ENCODE measurements at regions not wholly inside any gene's neighbourhood (a gene's known extent, or its start where the extent isn't known, plus 50 kb on each side); places are given as distances from the start of the nearest gene placed in this dataset.

GRCh38 chr3:177448987-177449359 is 251.7 kb upstream of the TBL1XR1 start (continued):
- TF ChIP-seq, protein P1, sequence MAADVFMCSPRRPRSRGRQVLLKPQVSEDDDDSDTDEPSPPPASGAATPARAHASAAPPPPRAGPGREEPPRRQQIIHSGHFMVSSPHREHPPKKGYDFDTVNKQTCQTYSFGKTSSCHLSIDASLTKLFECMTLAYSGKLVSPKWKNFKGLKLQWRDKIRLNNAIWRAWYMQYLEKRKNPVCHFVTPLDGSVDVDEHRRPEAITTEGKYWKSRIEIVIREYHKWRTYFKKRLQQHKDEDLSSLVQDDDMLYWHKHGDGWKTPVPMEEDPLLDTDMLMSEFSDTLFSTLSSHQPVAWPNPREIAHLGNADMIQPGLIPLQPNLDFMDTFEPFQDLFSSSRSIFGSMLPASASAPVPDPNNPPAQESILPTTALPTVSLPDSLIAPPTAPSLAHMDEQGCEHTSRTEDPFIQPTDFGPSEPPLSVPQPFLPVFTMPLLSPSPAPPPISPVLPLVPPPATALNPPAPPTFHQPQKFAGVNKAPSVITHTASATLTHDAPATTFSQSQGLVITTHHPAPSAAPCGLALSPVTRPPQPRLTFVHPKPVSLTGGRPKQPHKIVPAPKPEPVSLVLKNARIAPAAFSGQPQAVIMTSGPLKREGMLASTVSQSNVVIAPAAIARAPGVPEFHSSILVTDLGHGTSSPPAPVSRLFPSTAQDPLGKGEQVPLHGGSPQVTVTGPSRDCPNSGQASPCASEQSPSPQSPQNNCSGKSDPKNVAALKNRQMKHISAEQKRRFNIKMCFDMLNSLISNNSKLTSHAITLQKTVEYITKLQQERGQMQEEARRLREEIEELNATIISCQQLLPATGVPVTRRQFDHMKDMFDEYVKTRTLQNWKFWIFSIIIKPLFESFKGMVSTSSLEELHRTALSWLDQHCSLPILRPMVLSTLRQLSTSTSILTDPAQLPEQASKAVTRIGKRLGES (CRISPR knock-in tag; IDR thresholded peaks at IDR 0.05; ENCODE audit: borderline replicate concordance), result no peak
- TF ChIP-seq ZNF230 (CRISPR knock-in tag; IDR thresholded peaks at IDR 0.05), result no peak
- TF ChIP-seq, protein P2, sequence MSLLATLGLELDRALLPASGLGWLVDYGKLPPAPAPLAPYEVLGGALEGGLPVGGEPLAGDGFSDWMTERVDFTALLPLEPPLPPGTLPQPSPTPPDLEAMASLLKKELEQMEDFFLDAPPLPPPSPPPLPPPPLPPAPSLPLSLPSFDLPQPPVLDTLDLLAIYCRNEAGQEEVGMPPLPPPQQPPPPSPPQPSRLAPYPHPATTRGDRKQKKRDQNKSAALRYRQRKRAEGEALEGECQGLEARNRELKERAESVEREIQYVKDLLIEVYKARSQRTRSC (CRISPR knock-in tag; IDR thresholded peaks at IDR 0.05; ENCODE audit: low read depth), result no peak

GRCh38 chr3:177449360-177450006 is 252.2 kb upstream of the TBL1XR1 start:
- no peak for FAIRE-seq
- H3K4me2 ChIP-seq (ENCODE audit: low read depth, low read length), result peak overlapping the region; percentile 46; the same call in 1 of the 2 replicates
- peak; percentile 56; the same call in 1 of the 2 replicates for TF ChIP-seq MED1 (CRISPR knock-in tag; IDR thresholded peaks at IDR 0.05)
- TF ChIP-seq SOX5 (CRISPR knock-in tag; IDR thresholded peaks at IDR 0.05; ENCODE audit: borderline replicate concordance), result peak; percentile 58; the same call in 1 of the 2 replicates
- TF ChIP-seq TBX2 (CRISPR knock-in tag; IDR thresholded peaks at IDR 0.05; ENCODE audit: borderline replicate concordance), result peak; percentile 41; the same call in 1 of the 2 replicates
- no peak for TF ChIP-seq ATF7 (IDR thresholded peaks at IDR 0.05)
- no peak for TF ChIP-seq ATF7 (CRISPR knock-in tag; IDR thresholded peaks at IDR 0.05)
- no peak for TF ChIP-seq MATR3 (CRISPR knock-in tag; IDR thresholded peaks at IDR 0.05)
- TF ChIP-seq, protein P3, sequence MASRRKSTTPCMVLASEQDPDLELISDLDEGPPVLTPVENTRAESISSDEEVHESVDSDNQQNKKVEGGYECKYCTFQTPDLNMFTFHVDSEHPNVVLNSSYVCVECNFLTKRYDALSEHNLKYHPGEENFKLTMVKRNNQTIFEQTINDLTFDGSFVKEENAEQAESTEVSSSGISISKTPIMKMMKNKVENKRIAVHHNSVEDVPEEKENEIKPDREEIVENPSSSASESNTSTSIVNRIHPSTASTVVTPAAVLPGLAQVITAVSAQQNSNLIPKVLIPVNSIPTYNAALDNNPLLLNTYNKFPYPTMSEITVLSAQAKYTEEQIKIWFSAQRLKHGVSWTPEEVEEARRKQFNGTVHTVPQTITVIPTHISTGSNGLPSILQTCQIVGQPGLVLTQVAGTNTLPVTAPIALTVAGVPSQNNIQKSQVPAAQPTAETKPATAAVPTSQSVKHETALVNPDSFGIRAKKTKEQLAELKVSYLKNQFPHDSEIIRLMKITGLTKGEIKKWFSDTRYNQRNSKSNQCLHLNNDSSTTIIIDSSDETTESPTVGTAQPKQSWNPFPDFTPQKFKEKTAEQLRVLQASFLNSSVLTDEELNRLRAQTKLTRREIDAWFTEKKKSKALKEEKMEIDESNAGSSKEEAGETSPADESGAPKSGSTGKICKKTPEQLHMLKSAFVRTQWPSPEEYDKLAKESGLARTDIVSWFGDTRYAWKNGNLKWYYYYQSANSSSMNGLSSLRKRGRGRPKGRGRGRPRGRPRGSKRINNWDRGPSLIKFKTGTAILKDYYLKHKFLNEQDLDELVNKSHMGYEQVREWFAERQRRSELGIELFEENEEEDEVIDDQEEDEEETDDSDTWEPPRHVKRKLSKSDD (CRISPR knock-in tag; IDR thresholded peaks at IDR 0.05; ENCODE audit: low read depth), result 0 out of 2 replicates have a peak, but pooled peaks have one; percentile 57
- TF ChIP-seq ARID5B (CRISPR knock-in tag; IDR thresholded peaks at IDR 0.05), result peak; percentile 91
- no peak for TF ChIP-seq TEAD2 (CRISPR knock-in tag; IDR thresholded peaks at IDR 0.05)
- 0 out of 2 replicates have a peak, but pooled peaks have one; percentile 42 for TF ChIP-seq HDAC2 (CRISPR knock-in tag; IDR thresholded peaks at IDR 0.05)

More at GRCh38 chr3:177449360-177450006, 252.2 kb upstream of the TBL1XR1 start:
- CTCF ChIA-PET (ENCODE audit: low intra/inter-chr PET ratio, low total read pairs), result no interaction called here
- in situ Hi-C loops (cut with HindIII; ENCODE audit: extremely low pct_ligation_motif_present, low pct_unique_long_range_greater_than_20kb), result loop anchor here (25.0 kb wide), 1 partner anchor 937 kb away; no protein-coding TSS in a partner anchor
- no peaks in the 10 kb centered on the region for H3K79me2 ChIP-seq (ENCODE audit: insufficient read depth, low read length)
- POLR2A ChIA-PET, result no interaction called here
- H3K36me3 ChIP-seq (replicated peaks in 1 of 2; ENCODE audit: control insufficient read depth in 1 of 2, insufficient read depth in 2 of 2, low read length in 2 of 2), result no peaks in the 10 kb centered on the region
- no peak overlapping the region for H3K27ac ChIP-seq (ENCODE audit: extremely low read length, insufficient read depth, low read length)
- H3K4me3 ChIP-seq (replicated peaks in 1 of 3; ENCODE audit: insufficient read depth in 1 of 3, low read depth in 2 of 3, low read length in 3 of 3), result no peak overlapping the region
- no peak overlapping the region for H2AFZ ChIP-seq (ENCODE audit: low read length)
- intact Hi-C loops (cut with micrococcal nuclease; ENCODE audit: unreplicated experiment), result no loop called here
- H3K4me1 ChIP-seq (ENCODE audit: insufficient read depth, low read length), result peaks cover 30% of the 10 kb centered on the region
- H3K9me3 ChIP-seq (ENCODE audit: low read length), result no peaks in the 10 kb centered on the region
- no peaks in the 10 kb centered on the region for H3K27me3 ChIP-seq (ENCODE audit: control insufficient read depth in 1 of 2, insufficient read depth in 2 of 2, low read length in 2 of 2)
- H3K9ac ChIP-seq (ENCODE audit: insufficient read depth, low read depth, low read length), result no peak overlapping the region
- H4K20me1 ChIP-seq (ENCODE audit: insufficient read depth, low read length), result no peaks in the 10 kb centered on the region
- 40% methylated on average over 5 of the region's 5 CpGs for WGBS (ENCODE audit: low lambda C conversion rate)
- BruUV-seq (replicated peaks), result no TSS peak
- DNase-seq (ENCODE audit: low spot score) (peak; percentile 58), ATAC-seq (peak; percentile 95)
